Peyer's patch (tissue), 4 donors: ENCODE measurements at regions not wholly inside any gene's neighbourhood (a gene's known extent, or its start where the extent isn't known, plus 50 kb on each side); places are given as distances from the start of the nearest gene placed in this dataset.

ENCODE experiments used
- POLR2A ChIP-seq, 2 donors: fragments of 450-650 bp; IDR thresholded peaks; one replicate each; pipeline ENCODE4 v1.5.1; 2017; ENCODE audit warnings: antibody characterized with exemption in 2 of 2, mild to moderate bottlenecking in 2 of 2, moderate library complexity in 2 of 2
- TF ChIP-seq, protein P1 (sequence below), 6 experiments: fragments of 450-650 bp in 4 of 6; fragments of 200-600 bp in 2 of 6; sonication (generic) in 1 of 6; IDR thresholded peaks; one replicate each; pipeline ENCODE4 v1.5.1; 2017 to 2019; ENCODE audit warnings: antibody characterized with exemption in 6 of 6, mild to moderate bottlenecking in 3 of 6, moderate library complexity in 1 of 6

GRCh38 chr9:80945436-80945835 lies 743.9 kb downstream of the TLE1 start:
- TF ChIP-seq, protein P1, sequence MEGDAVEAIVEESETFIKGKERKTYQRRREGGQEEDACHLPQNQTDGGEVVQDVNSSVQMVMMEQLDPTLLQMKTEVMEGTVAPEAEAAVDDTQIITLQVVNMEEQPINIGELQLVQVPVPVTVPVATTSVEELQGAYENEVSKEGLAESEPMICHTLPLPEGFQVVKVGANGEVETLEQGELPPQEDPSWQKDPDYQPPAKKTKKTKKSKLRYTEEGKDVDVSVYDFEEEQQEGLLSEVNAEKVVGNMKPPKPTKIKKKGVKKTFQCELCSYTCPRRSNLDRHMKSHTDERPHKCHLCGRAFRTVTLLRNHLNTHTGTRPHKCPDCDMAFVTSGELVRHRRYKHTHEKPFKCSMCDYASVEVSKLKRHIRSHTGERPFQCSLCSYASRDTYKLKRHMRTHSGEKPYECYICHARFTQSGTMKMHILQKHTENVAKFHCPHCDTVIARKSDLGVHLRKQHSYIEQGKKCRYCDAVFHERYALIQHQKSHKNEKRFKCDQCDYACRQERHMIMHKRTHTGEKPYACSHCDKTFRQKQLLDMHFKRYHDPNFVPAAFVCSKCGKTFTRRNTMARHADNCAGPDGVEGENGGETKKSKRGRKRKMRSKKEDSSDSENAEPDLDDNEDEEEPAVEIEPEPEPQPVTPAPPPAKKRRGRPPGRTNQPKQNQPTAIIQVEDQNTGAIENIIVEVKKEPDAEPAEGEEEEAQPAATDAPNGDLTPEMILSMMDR (IDR thresholded peaks at IDR 0.05) = no peak
- no peak for TF ChIP-seq POLR2A (IDR thresholded peaks at IDR 0.05)
